Midbrain (tissue), 1 donor: ENCODE measurements at regions not wholly inside any gene's neighbourhood (a gene's known extent, or its start where the extent isn't known, plus 50 kb on each side); places are given as distances from the start of the nearest gene placed in this dataset.
"Not testable (repeated sequence)": the region's sequence is repeated elsewhere in the genome, so short reads cannot be mapped to it uniquely, and the experiment has no call there.

ENCODE experiments used
- DNase-seq: peaks from one replicate; lab custom pipeline; 2025; lab: John Stamatoyannopoulos, UW

DNA sequence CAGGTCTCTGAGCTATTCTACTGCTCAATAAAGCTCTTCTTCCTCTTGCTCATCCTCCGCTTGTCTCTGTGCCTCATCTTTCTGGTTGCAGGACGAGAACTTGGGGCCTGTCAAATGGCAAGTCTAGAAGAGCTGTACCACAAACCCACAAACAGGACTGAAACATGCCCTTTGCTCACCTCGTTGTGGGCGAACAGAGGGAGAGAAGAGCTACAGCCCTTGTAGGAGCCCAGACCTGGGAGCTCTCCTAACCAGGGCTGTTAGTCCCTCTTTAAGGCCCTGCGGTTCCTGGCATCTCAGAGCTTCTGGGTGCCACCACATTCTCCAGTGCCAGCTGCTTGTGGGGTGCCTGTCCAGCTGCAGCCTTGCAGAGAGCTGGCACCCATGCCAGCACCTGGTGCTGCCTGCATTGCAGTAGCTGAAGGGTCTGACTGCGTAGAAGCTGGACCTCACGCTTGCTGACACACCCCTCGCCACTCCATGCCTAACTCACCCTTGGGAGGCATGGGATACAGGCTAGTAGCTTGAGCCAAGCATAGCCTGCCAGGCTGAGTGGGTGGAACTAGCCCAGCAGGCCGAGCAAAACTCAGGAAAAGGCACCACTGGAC is 313.4 kb downstream of the ANKRD30B start:
- not testable (repeated sequence) for DNase-seq

DNA sequence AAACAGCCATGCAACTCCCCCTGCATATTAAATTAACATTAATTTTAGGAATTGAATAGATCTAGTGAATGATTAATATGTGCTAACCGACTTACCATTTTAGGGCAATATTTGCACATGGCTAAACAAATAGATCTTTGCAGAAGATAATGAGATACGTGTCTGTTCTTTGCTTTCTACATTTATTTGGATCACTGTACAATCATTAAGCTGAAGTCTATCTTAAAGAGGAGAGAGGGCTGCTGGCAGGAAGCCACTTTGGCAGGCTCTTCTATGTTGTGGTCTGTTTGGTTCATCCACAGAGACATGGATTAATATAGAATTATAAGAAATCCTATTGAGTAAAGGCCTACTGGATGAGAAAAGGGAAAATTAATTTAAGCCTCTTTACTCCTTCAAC is 318.5 kb downstream of the ANKRD30B start:
- not testable (repeated sequence) for DNase-seq

DNA sequence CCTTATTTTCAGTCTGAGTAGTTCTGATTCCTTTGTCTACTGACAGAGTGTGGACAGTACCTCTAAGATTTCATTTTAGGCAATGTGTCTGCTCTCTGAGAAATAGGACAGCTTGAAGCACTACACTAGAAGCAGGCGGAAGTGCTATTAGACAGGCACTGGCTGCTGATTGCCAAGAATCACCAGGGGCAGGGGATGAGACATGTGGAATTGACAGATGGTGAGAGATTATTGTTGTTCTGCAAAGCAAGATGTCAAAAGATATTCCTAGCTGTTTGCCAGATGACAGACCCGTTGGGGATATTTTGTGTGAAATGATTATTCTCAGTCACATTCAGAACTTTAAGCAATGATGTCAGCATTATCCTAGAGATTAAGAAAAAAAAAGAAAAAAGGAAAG is 323.3 kb downstream of the ANKRD30B start:
- not testable (repeated sequence) for DNase-seq
